HG03066 (cell line): ENCODE measurements at regions not wholly inside any gene's neighbourhood (a gene's known extent, or its start where the extent isn't known, plus 50 kb on each side); places are given as distances from the start of the nearest gene placed in this dataset.

ENCODE experiments used
- ATAC-seq: cut with Tn5 transposase; IDR thresholded peaks from one replicate; pipeline ENCODE4 v1.9.1; 2021; ENCODE audit warnings: low read depth; ENCODE audit not compliant: unreplicated experiment

GRCh38 chr7:85475071-85475470 lies 288.2 kb upstream of the SEMA3D start:
- no peak for ATAC-seq

- peak; percentile 49 for ATAC-seq
These were observed 287.4 kb upstream of the SEMA3D start for GRCh38 chr7:85474234-85474633.

DNA sequence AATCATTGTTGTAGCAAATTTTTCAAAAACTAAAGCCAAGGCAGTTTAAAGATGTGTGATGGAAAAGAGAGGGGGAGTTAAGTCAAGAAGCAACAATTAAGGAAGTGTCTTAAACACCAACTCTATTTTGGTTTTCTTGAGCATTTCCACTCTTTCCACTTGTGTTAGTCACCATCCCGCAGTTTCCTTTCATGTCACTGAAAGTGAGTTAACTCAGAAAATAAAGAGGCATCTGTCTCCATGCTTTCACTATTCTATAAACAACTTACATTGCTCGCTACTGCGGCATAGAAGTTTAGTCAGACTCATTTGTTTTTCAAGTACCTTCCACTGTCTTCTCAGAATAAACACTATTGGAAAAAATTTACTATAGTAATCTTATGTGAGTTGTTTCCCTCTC lies 284.9 kb upstream of the SEMA3D start:
- no peak for ATAC-seq

DNA sequence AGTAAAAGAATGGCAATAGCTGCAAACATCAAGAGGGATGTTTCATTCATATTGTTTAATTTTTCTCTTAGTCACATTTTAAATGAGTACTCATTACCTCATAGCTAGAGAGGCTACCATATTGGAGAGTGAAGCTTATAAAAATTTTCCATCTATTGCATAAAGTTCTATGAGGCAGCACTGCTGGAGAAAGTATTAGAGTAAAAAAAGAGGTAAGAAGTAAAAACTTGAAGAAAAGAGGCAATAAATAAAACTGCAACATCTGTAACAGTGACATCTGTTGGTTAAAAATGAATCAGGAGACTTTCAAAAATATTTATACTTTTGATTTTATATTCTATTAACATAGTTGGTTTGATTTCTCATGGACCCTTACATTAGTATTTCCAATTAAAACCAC lies 284.5 kb upstream of the SEMA3D start:
- ATAC-seq = no peak

DNA sequence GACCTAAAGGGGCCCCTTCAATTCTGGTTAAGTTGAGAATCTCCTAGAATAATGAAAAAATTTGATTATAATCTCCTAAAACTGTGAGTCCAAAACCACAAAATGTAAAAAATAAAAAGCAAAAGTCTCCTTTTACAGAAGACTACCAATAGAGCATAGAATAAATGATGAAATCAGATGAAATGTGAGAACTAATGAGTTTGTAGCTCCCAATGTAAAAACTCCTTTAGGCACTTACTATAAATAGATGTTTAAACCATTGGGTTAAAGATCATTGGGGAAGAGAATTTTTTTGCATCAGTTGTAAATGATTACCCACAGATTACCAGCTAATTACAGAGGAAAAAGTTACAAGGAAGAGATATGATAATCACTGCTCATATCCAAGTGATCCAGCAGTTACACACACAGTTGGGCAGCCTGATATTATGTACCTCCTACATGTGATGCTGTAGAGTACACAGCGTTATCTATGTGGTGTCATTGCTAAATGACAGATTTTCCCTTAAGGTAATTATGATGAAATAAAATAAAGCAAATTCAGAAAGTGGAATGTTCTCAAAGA lies 282.7 kb upstream of the SEMA3D start:
- ATAC-seq = no peak

GRCh38 chr7:85464042-85464651 lies 277.3 kb upstream of the SEMA3D start:
- no peak for ATAC-seq

- no peak for ATAC-seq
These were observed 275.8 kb upstream of the SEMA3D start for GRCh38 chr7:85462671-85463070.

DNA sequence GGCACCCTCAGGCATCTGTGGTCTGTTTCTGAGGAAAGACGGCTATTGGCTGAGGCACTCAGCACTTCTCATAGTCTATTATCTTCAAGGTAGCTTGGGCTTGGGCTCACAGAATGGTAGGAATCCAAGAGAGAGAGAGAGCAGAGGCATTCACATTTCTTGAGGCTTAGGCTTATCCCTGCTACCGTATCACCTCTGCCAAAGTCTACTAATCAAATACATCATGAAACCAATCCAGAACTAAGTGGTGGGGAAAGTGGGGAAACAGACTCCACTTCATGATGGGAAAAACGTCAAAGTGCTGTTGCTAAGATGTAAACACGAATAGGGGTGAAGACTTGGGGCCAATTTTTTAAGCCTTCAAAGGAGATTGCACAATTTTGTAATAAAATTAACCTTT lies 271.1 kb upstream of the SEMA3D start:
- ATAC-seq = no peak

- no peak for ATAC-seq
These were observed 269.4 kb upstream of the SEMA3D start for GRCh38 chr7:85456254-85456653.

GRCh38 chr7:85454904-85455303 lies 268.0 kb upstream of the SEMA3D start:
- no peak for ATAC-seq

DNA sequence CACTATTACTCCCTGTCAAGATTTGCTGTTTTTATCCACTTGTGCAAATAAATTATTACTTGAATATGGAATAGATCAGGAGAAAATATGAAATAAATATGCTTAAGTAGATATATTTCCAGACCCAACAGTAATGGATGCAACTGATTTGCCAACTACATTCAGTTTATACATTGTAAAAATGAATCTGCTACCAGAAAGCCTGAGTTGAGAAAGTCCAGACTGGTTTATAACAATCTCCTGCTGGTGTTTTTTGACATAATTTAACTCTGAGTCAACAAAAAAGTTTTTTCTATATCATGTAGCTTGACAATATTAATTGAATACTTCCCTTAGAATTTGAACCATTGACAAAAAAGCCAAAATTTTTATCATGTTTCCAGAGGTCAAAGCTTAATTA lies 265.8 kb upstream of the SEMA3D start:
- no peak for ATAC-seq

GRCh38 chr7:85449478-85449877 lies 262.6 kb upstream of the SEMA3D start:
- ATAC-seq = no peak

DNA sequence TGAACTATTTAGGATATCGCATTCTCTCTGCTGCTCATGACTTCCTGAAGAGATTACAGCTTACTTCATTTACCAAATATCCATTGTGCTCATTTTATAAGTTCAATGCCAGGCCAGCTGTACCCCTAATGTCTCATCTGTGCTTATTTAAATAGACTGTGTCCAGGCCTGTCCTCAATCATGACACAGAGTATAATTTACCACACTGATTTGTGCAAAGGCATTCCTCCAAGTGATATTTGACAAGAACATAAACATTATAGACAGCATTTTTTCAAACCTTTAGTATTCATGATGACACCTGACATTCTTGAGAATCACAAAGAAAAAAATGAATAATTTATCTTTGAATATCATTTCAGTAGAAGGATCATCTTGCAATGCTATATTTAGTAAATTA lies 260.1 kb upstream of the SEMA3D start:
- no peak for ATAC-seq

GRCh38 chr7:85426487-85426960 lies 239.7 kb upstream of the SEMA3D start:
- ATAC-seq = no peak

- ATAC-seq = no peak
These were observed 237.4 kb upstream of the SEMA3D start for GRCh38 chr7:85424298-85424697.

- no peak for ATAC-seq
These were observed 236.5 kb upstream of the SEMA3D start for GRCh38 chr7:85423209-85423895.

- no peak for ATAC-seq
These were observed 228.9 kb upstream of the SEMA3D start for GRCh38 chr7:85415743-85416142.

- no peak for ATAC-seq
These were observed 226.9 kb upstream of the SEMA3D start for GRCh38 chr7:85413718-85414117.

DNA sequence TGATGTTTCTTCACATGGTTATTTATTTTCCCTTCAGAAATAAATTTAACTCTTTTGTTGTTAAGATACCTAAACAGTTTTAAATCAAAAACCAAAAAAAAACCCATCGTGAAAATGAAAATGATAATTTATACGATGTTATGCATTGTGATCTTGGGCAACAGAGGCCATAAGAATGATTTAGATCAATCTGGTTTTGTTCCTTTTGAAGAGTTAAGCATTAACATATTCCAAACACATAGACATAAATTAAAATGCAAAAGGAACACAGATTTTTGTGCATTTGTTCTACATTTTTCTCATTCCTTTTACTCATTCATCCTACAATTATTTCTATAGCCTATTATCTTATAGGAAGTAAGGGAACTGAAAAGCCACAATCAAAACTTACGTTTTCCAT lies 226.1 kb upstream of the SEMA3D start:
- ATAC-seq = no peak

- no peak for ATAC-seq
These were observed 220.5 kb upstream of the SEMA3D start for GRCh38 chr7:85407391-85407790.

DNA sequence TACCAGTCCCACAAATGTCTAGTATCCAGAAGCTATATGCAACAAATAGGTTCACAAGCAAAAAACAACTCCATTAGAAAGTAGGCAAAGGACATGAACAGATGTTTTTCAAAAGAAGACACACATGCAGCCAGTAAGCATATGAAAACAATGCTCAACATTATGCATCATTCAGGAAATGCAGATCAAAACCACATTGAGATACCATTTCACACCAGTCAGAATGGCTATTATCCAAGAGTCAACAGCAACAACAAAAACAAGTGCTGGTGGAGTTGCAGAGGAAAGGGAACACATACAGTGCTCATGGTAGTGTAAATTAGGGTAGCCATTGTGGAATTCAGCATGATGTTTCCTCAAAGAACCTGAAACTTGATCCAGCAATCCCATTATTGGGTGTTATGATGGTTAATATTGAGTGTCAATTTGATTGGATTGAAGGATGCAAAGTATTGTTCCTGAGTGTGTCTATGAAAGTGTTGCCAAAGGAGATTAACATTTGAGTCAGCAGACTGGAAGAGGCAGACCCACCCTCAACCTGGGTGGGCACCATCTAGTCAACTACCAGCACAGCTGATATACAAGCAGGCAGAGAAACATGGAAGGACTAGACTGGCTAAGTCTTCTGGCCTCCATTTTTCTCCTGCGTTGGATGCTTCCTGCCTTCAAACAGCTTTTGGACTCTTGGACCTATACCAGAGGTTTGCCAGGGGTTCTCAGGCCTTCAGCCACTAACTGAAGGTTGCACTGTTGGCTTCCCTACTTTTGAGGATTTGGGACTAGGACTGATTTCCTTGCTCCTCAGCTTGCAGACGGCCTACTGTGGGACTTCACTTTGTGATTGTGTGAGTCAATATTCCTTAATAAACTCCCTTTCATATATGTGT lies 218.4 kb upstream of the SEMA3D start:
- ATAC-seq = no peak
